SK-N-SH (cell line): ENCODE measurements at regions not wholly inside any gene's neighbourhood (a gene's known extent, or its start where the extent isn't known, plus 50 kb on each side); places are given as distances from the start of the nearest gene placed in this dataset.

Source experiments
- CTCF ChIA-PET: fragments of 300-600, 350-600 bp; formaldehyde crosslinking; extraction: SDS; loops from one replicate; lab custom pipeline; 2021; lab: Yijun Ruan, JAX
- POLR2A ChIA-PET: fragments of 350-600 bp; sonication (Branson Sonifier 250); formaldehyde crosslinking; extraction: SDS; loops from one replicate; lab custom pipeline; 2020; ENCODE audit warnings: antibody characterized with exemption, inconsistent platforms; lab: Yijun Ruan, JAX
- DNase-seq: peaks from one replicate; pipeline ENCODE4 v3.0.0; 2012
- H2AFZ ChIP-seq: fragments of 200-600 bp; sonication (generic); 2 replicates; pipeline ENCODE4 v1.8.1; 2016; ENCODE audit warnings: antibody characterized with exemption, mild to moderate bottlenecking, low read depth
- H3F3A ChIP-seq: fragments of 200-600 bp; sonication (generic); replicated peaks from 2 replicates; pipeline ENCODE3; 2016; ENCODE audit warnings: antibody characterized with exemption, mild to moderate bottlenecking; ENCODE audit not compliant: insufficient read depth
- H3K27ac ChIP-seq, 2 experiments: fragments of 200-500 bp in 1 of 2; fragments of 200-600 bp in 1 of 2; sonication (Bioruptor generic) in 1 of 2; sonication (generic), shearing (Covaris generic) in 1 of 2; 2 replicates each; pipeline versions ENCODE4 v1.5.1 to v1.6.1; 2014 to 2016; ENCODE audit warnings: low read depth in 2 of 2, inconsistent platforms in 1 of 2, low read length in 1 of 2, mild to moderate bottlenecking in 1 of 2, mixed read lengths in 1 of 2
- H3K27me3 ChIP-seq: fragments of 200-600 bp; sonication (generic), shearing (Covaris generic); 2 replicates; pipeline ENCODE4 v1.6.1; 2016; ENCODE audit warnings: mixed run types; ENCODE audit not compliant: insufficient read depth
- H3K36me3 ChIP-seq, 2 experiments: fragments of 200-500 bp in 1 of 2; fragments of 200-600 bp in 1 of 2; sonication (Bioruptor generic) in 1 of 2; sonication (generic) in 1 of 2; replicated peaks in 1 of 2; 2 replicates each; pipeline versions ENCODE3 to v1.5.1; 2014 to 2016; ENCODE audit warnings: low read length in 1 of 2, mild to moderate bottlenecking in 1 of 2; ENCODE audit not compliant: insufficient read depth in 2 of 2, control insufficient read depth in 1 of 2
- H3K4me1 ChIP-seq, 2 experiments: fragments of 200-500 bp in 1 of 2; fragments of 200-600 bp in 1 of 2; sonication (Bioruptor generic) in 1 of 2; sonication (generic), shearing (Covaris generic) in 1 of 2; 2 replicates each; pipeline versions ENCODE4 v1.5.1 to v1.6.1; 2014 to 2016; ENCODE audit warnings: low read depth in 1 of 2, low read length in 1 of 2, mixed run types in 1 of 2; ENCODE audit not compliant: insufficient read depth in 2 of 2, control insufficient read depth in 1 of 2
- H3K4me2 ChIP-seq: fragments of 200-600 bp; sonication (generic), shearing (Covaris generic); 2 replicates; pipeline ENCODE4 v1.6.1; 2017; ENCODE audit warnings: mixed run types
- H3K4me3 ChIP-seq, 2 experiments: fragments of 200-500 bp in 1 of 2; fragments of 200-600 bp in 1 of 2; sonication (Bioruptor generic) in 1 of 2; sonication (generic), shearing (Covaris generic) in 1 of 2; 2 replicates each; pipeline versions ENCODE4 v1.5.1 to v1.8.1; 2014 to 2016; ENCODE audit warnings: low read depth in 2 of 2, inconsistent platforms in 1 of 2, low read length in 1 of 2, mild to moderate bottlenecking in 1 of 2, mixed read lengths in 1 of 2, moderate library complexity in 1 of 2
- H3K79me2 ChIP-seq: fragments of 200-600 bp; sonication (generic); 2 replicates; pipeline ENCODE4 v1.8.1; 2017; ENCODE audit warnings: mild to moderate bottlenecking; ENCODE audit not compliant: insufficient read depth
- H3K9ac ChIP-seq: fragments of 200-600 bp; sonication (generic); 2 replicates; pipeline ENCODE4 v1.6.1; 2017; ENCODE audit warnings: mixed run types
- H3K9me2 ChIP-seq: fragments of 200-600 bp; sonication (generic); 2 replicates; pipeline ENCODE4 v1.6.1; 2017; ENCODE audit warnings: mixed run types
- H3K9me3 ChIP-seq: fragments of 200-600 bp; sonication (generic); 2 replicates; pipeline ENCODE4 v1.6.1; 2017; ENCODE audit warnings: mixed run types, mild to moderate bottlenecking, moderate library complexity
- H4K20me1 ChIP-seq: fragments of 200-600 bp; sonication (generic); 2 replicates; pipeline ENCODE4 v1.6.1; 2017; ENCODE audit warnings: mild to moderate bottlenecking, mixed run types; ENCODE audit not compliant: insufficient read depth
- CHD2 ChIP-seq: fragments of 150-350 bp; IDR thresholded peaks from 2 replicates; pipeline ENCODE4 v1.6.1; 2018; ENCODE audit warnings: low read length; ENCODE audit not compliant: partially characterized antibody
- CTCF ChIP-seq: fragments of 200-600 bp; sonication (generic); IDR thresholded peaks from 2 replicates; pipeline ENCODE4 v1.6.1; 2017; ENCODE audit warnings: antibody characterized with exemption, mild to moderate bottlenecking, moderate library complexity
- ELF1 ChIP-seq: IDR thresholded peaks from 2 replicates; pipeline ENCODE4 v1.4.0; 2012
- FOSL2 ChIP-seq: IDR thresholded peaks from 2 replicates; pipeline ENCODE4 v1.4.0; 2012; ENCODE audit warnings: low read depth, mild to moderate bottlenecking, moderate library complexity, borderline replicate concordance
- FOXM1 ChIP-seq: IDR thresholded peaks from 2 replicates; pipeline ENCODE4 v1.4.0; 2012; ENCODE audit warnings: low read depth, mild to moderate bottlenecking
- MAX ChIP-seq: IDR thresholded peaks from 2 replicates; pipeline ENCODE4 v1.4.0; 2012; ENCODE audit warnings: low read depth
- MEF2A ChIP-seq: IDR thresholded peaks from 2 replicates; pipeline ENCODE4 v1.4.0; 2012; ENCODE audit warnings: low read depth, borderline replicate concordance
- MXI1 ChIP-seq: IDR thresholded peaks from 2 replicates; pipeline ENCODE4 v1.6.1; 2012; ENCODE audit warnings: mild to moderate bottlenecking, low read depth, low read length, improper control_type of control experiment
- NFIC ChIP-seq: IDR thresholded peaks from 2 replicates; pipeline ENCODE4 v1.4.0; 2012; ENCODE audit warnings: borderline replicate concordance
- PBX3 ChIP-seq: IDR thresholded peaks from 2 replicates; pipeline ENCODE4; 2012
- RAD21 ChIP-seq: IDR thresholded peaks from 2 replicates; pipeline ENCODE4 v1.6.1; 2012; ENCODE audit warnings: mild to moderate bottlenecking, low read length
- RFX5 ChIP-seq: IDR thresholded peaks from 2 replicates; pipeline ENCODE4 v1.6.1; 2012; ENCODE audit warnings: mild to moderate bottlenecking, improper control_type of control experiment, low read length
- RXRA ChIP-seq: IDR thresholded peaks from 2 replicates; pipeline ENCODE4 v1.4.0; 2012; ENCODE audit warnings: low read depth, mild to moderate bottlenecking, borderline replicate concordance
- SMC3 ChIP-seq: IDR thresholded peaks from 2 replicates; pipeline ENCODE4 v1.6.1; 2012; ENCODE audit warnings: low read depth, low read length, improper control_type of control experiment
- TEAD4 ChIP-seq: IDR thresholded peaks from 2 replicates; pipeline ENCODE4 v1.4.0; 2012; ENCODE audit warnings: mild to moderate bottlenecking, borderline replicate concordance; ENCODE audit not compliant: insufficient read depth
- USF1 ChIP-seq: IDR thresholded peaks from 2 replicates; pipeline ENCODE4 v1.4.0; 2012; ENCODE audit warnings: low read depth, borderline replicate concordance
- ZBTB33 ChIP-seq: IDR thresholded peaks from 2 replicates; pipeline ENCODE4 v1.4.0; 2012; ENCODE audit warnings: low read depth, borderline replicate concordance
- WGBS: methylation state at CpG from one replicate; pipeline ENCODE4 v1.1.6; 2017; ENCODE audit warnings: low lambda C conversion rate; 5-methylcytosine and 5-hydroxymethylcytosine counted together

GRCh38 chr10:130424418-130424817, 288.2 kb downstream of the GLRX3 start:
- Histone ChIP-seq H2AFZ (no peak overlapping the region), H3K27me3 (no peaks in the 10 kb centered on the region), H3K9ac (no peak overlapping the region), H3K36me3 (no peaks in the 10 kb centered on the region), H3K4me3 (no peak overlapping the region), H3K79me2 (no peaks in the 10 kb centered on the region), H3K4me2 (no peak overlapping the region), H3K27ac (no peak overlapping the region), H3K4me1 (no peaks in the 10 kb centered on the region), H3K9me2 (no peaks in the 10 kb centered on the region), H3K9me3 (no peaks in the 10 kb centered on the region), H4K20me1 (no peaks in the 10 kb centered on the region), H3F3A (no peaks in the 10 kb centered on the region)
- DNase-seq: no peak
- ChIA-PET POLR2A (no interaction called here), CTCF (no interaction called here)
- TF ChIP-seq MXI1 (no peak), FOSL2 (no peak), NFIC (no peak), USF1 (no peak), PBX3 (no peak), SMC3 (no peak), FOXM1 (no peak), CHD2 (no peak), RXRA (no peak), RAD21 (no peak), CTCF (no peak), MAX (no peak)
- WGBS: 44% methylated on average over 10 of the region's 10 CpGs

GRCh38 chr10:130425169-130425568, 289.0 kb downstream of the GLRX3 start:
- TF ChIP-seq MXI1 (no peak), TEAD4 (no peak), RFX5 (no peak), ZBTB33 (no peak), ELF1 (no peak), MEF2A (no peak)
- TF ChIP-seq, all 33 proteins: peak for 0
- Histone ChIP-seq H3K4me3 (no peak overlapping the region), H3K4me2 (no peak overlapping the region), H3K27me3 (no peaks in the 10 kb centered on the region), H3K9me2 (no peaks in the 10 kb centered on the region), H3K27ac (no peak overlapping the region), H3K36me3 (no peaks in the 10 kb centered on the region), H3K9ac (no peak overlapping the region), H3K9me3 (no peaks in the 10 kb centered on the region), H3K79me2 (no peaks in the 10 kb centered on the region), H3K4me1 (no peaks in the 10 kb centered on the region), H4K20me1 (no peaks in the 10 kb centered on the region), H3F3A (no peaks in the 10 kb centered on the region), H2AFZ (no peak overlapping the region)
- ChIA-PET CTCF (no interaction called here), POLR2A (no interaction called here)
- no peak for DNase-seq
- 25% methylated on average over 4 of the region's 5 CpGs for WGBS
